ENCODE measurements at regions not wholly inside any gene's neighbourhood (a gene's known extent, or its start where the extent isn't known, plus 50 kb on each side); places are given as distances from the start of the nearest gene placed in this dataset.
A peak's percentile ranks its signal among the peaks of the same experiment; 100 is the strongest.

GRCh38 chr18:65288908-65289307 is 461.9 kb upstream of the CDH7 start:
- DNase-seq (ENCODE audit: low spot score): no peak

- no peak for DNase-seq (ENCODE audit: low spot score)
Measured at GRCh38 chr18:65287652-65288051, 463.2 kb upstream of the CDH7 start.

DNA sequence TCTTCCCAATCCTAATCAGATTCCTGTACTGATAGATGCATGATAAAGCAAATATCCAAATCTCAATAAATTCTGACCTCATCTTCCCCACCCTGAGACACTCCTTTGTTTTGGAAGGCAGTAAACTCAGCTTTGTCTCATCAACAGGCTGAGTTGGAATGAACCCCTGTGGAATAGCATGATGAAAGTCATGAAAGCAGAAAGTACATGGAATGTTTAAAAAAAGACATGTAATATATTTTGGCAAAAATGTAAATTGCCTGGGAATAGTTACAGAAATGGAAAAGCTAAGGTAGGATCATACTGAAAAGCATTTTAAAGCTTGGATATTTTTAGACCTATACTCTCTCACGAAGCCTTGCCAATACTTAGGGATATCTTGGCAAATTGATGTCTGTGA is 468.7 kb upstream of the CDH7 start:
- DNase-seq (ENCODE audit: low spot score): no peak

GRCh38 chr18:65279668-65280305 is 471.0 kb upstream of the CDH7 start:
- DNase-seq (ENCODE audit: low spot score): no peak

- DNase-seq (ENCODE audit: low spot score): no peak
Measured at GRCh38 chr18:65278939-65279667, 471.7 kb upstream of the CDH7 start.

DNA sequence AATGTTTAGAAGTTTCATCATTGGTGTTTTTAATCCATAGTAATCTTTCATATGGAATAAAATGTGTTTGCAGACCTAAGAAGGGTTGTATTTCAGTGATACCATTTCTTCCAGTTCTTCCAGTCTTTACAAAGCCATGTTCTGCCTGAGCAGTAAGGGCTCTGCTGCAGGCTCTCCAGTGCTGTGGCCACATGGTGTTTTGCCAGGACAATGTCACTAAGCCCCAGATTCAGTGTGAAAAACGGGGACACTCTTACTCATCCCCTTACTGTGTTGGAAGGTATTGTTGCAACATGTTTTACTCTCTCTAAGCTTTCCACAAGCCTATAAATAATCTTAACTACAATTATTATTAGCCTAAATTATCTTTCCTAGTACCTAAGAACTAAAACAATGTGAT is 481.4 kb upstream of the CDH7 start:
- DNase-seq (ENCODE audit: low spot score): no peak

DNA sequence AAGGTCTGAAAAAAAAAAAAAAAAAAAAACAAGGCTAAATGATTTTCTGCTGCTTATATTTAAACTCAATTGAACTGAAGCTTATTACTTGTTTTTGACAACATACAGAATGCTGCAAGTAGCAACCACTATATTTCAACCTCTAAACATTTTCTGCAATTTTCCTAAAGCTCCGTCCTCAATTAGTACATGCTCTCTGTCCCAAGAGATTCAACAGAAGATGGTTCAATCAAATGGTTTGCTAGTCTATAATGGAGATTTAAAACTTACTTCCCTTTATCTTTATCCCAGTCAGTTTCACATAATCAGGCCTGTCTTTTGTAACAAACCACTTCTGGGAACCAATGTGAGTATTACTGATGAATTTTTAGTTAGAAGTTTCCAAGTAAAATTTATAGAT is 485.1 kb upstream of the CDH7 start:
- DNase-seq (ENCODE audit: low spot score): peak; percentile 32

- no peak for DNase-seq (ENCODE audit: low spot score)
Measured at GRCh38 chr18:65260030-65260429, 490.8 kb upstream of the CDH7 start.

GRCh38 chr18:65259403-65259802 is 491.4 kb upstream of the CDH7 start:
- no peak for DNase-seq (ENCODE audit: low spot score)

GRCh38 chr18:65257149-65257548 is 493.7 kb upstream of the CDH7 start:
- DNase-seq (ENCODE audit: low spot score): no peak

GRCh38 chr18:65255417-65255816 is 495.4 kb upstream of the CDH7 start:
- no peak for DNase-seq (ENCODE audit: low spot score)

DNA sequence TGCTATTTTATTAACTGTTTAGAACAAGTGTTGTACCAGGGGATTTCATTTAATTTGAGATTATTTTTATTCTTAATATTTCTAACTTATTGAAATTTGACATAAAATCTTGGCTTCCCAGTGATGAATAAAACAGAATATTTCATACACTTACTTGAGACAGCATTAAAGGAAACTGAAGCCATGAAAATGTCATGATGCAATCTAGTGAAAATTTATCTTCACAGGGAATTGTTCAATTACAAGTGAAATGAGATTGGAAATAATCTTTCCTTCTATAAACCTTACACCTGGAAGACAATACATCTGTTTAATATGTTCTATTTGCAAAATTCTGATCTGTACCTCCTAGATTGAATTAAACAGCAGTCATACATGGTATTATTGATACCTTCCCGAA is 511.0 kb upstream of the CDH7 start:
- DNase-seq (ENCODE audit: low spot score): no peak

DNA sequence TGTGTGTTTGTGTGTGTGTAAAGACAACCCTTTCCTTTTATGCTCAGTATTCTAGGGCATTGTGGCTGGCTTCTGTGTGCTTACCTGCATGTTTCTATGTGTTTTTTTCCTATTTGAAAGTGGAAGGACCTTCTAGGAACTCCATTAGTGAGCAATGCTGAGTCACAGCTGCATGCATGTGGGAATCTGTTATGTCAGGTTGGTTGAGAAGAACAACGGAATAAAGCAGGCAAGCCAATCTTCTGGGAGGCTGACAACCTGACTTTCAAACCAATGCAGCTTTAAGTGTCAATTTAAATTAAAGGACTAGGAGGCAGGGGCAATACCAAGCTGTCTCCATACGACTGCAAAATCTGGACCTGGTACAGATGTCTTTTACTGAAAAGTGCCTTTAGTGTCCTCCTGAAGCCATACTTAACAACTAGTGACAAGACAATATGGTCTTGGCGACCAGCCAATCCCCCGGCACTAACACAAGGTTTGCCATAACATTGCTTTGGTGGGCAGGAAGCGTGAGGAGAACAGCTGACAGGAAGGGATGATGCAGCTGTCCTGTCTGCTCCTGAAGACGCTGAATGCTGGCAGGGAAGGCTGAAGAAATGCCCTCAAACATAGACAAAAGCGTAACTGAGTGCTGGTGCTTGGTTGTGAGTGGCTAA is 514.7 kb upstream of the CDH7 start:
- peak; percentile 3 for DNase-seq (ENCODE audit: low spot score)

- DNase-seq (ENCODE audit: low spot score): no peak
Measured at GRCh38 chr18:65230311-65230710, 520.5 kb upstream of the CDH7 start.

DNA sequence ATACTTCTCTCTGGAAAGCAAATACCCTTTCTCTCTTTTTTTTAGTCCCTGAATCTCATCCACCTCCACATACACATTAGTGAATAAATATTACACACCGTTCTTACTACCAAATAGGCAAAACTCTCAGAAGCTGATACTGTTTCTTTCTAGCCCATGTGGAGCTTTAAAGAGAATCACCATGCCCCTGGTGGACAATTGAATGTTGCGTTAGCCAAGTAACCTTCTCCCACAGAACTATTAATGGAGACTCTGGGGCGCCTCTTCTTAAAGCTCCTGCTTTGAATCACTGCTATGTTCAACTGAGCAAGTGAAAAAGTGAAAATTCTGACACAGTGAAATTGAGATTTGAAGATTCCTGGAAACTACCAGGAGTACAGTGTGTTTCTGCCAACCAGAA is 522.8 kb upstream of the CDH7 start:
- no peak for DNase-seq (ENCODE audit: low spot score)

DNA sequence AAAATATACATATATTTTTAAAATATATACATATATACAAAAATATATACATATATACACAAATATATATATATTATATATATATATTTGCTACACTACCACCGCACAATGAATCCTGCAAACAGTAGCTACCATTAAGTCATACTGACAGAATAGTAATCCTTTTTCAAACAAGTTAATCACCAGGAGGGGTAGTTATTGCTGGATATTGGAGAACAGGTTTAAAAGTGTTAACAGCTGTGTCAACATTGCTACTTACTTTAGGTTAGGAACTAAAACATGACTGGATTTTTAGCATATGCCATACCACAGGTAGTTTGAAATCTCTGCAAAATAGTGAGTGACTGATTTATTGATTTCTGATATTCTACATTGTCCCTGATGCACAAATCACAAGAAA is 529.1 kb upstream of the CDH7 start:
- no peak for DNase-seq (ENCODE audit: low spot score)

GRCh38 chr18:65221115-65221514 is 529.7 kb upstream of the CDH7 start:
- DNase-seq (ENCODE audit: low spot score): no peak

- no peak for DNase-seq (ENCODE audit: low spot score)
Measured at GRCh38 chr18:65215865-65216466, 534.8 kb upstream of the CDH7 start.

- DNase-seq (ENCODE audit: low spot score): no peak
Measured at GRCh38 chr18:65214456-65214855, 536.4 kb upstream of the CDH7 start.

- no peak for DNase-seq (ENCODE audit: low spot score)
Measured at GRCh38 chr18:65206551-65207260, 544.1 kb upstream of the CDH7 start.

GRCh38 chr18:65202091-65202490 is 548.7 kb upstream of the CDH7 start:
- DNase-seq (ENCODE audit: low spot score): no peak

DNA sequence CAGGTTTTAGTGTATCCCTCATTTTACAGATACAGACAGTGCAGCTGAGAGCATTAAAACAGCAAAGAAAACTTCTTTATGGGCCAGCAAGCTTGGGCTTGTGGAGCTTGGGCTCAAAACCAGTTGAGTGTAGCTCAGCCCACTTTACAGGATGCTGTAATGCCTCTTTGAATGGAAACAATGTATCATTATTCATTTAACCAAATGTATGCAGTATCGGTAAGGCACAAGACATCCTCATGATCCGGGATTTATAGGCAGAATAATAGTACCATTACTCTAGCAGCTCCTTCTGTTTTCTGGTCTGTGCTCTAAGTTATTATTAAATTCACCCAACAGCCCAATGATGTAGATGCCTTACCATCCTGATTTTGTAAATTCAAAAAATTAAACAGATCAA is 575.1 kb upstream of the CDH7 start:
- DNase-seq (ENCODE audit: low spot score): no peak
